ENCODE measurements at regions not wholly inside any gene's neighbourhood (a gene's known extent, or its start where the extent isn't known, plus 50 kb on each side); places are given as distances from the start of the nearest gene placed in this dataset.

- H3K79me2 ChIP-seq (ENCODE audit: insufficient read depth, low read length): no peaks in the 10 kb centered on the region
- H3K36me3 ChIP-seq (ENCODE audit: control insufficient read depth in 1 of 2, insufficient read depth in 2 of 2, low read length in 2 of 2): no peaks in the 10 kb centered on the region
- intact Hi-C loops (cut with micrococcal nuclease): no loop called here
- no peak overlapping the region for H3K9ac ChIP-seq (ENCODE audit: low read length)
- H3K27ac ChIP-seq (ENCODE audit: low read depth, low read length): no peak overlapping the region
- H2AFZ ChIP-seq (ENCODE audit: low read depth, low read length, poor library complexity, severe bottlenecking): no peak overlapping the region
- no peaks in the 10 kb centered on the region for H3K4me1 ChIP-seq (ENCODE audit: control insufficient read depth in 1 of 2, insufficient read depth in 2 of 2, low read length in 2 of 2)
- H3K4me3 ChIP-seq (replicated peaks in 1 of 2; ENCODE audit: low read depth in 1 of 2, low read length in 2 of 2): no peak overlapping the region
- H3K9me2 ChIP-seq (ENCODE audit: insufficient read depth): no peaks in the 10 kb centered on the region
- no peak overlapping the region for H3K4me2 ChIP-seq (ENCODE audit: low read length)
- ATAC-seq (no peak), DNase-seq (ENCODE audit: low read depth, low spot score) (no peak)
- no peaks in the 10 kb centered on the region for H3K9me3 ChIP-seq (ENCODE audit: control insufficient read depth in 1 of 2, insufficient read depth in 1 of 2, low read depth in 1 of 2, low read length in 2 of 2)
- ChIA-PET RAD21 (ENCODE audit: low non-redundant PET in 1 of 2, low total read pairs in 2 of 2, uncharacterized antibody in 2 of 2, unreplicated experiment in 2 of 2) (no interaction called here), CTCF (no interaction called here), POLR2A (no interaction called here)
- TF ChIP-seq REST (IDR thresholded peaks at IDR 0.05; ENCODE audit: low read depth) (no peak), MAX (IDR thresholded peaks at IDR 0.05) (no peak), SIN3A (IDR thresholded peaks at IDR 0.05; ENCODE audit: low read depth) (no peak), TCF7L2 (IDR thresholded peaks at IDR 0.05; ENCODE audit: borderline replicate concordance, extremely low read depth, insufficient read depth, insufficient read length) (no peak), ZNF274 (IDR thresholded peaks at IDR 0.05; ENCODE audit: low read depth, low read length) (no peak), YY1 (IDR thresholded peaks at IDR 0.05; ENCODE audit: extremely low read depth, insufficient replicate concordance, low read depth, low read length) (no peak), EGR1 (IDR thresholded peaks at IDR 0.05; ENCODE audit: low read depth) (no peak), EZH2 (IDR thresholded peaks at IDR 0.05) (no peak), POLR2AphosphoS5 (IDR thresholded peaks at IDR 0.05; ENCODE audit: low read depth, low read length) (no peak)
- no peaks in the 10 kb centered on the region for H4K20me1 ChIP-seq (ENCODE audit: insufficient read depth)
- H3K27me3 ChIP-seq (ENCODE audit: insufficient read depth, low read length): no peaks in the 10 kb centered on the region
- BruUV-seq (replicated peaks): no TSS peak
These were observed 192.2 kb upstream of the C9orf72 start for GRCh38 chr9:27765266-27766072.
